H9 (cell line): ENCODE measurements at regions not wholly inside any gene's neighbourhood (a gene's known extent, or its start where the extent isn't known, plus 50 kb on each side); places are given as distances from the start of the nearest gene placed in this dataset.

ENCODE experiments used
- DNase-seq: peaks from one replicate; pipeline ENCODE4 v3.0.0-alpha.2; 2017
- H2AFZ ChIP-seq: one replicate; pipeline ENCODE4 v1.6.1; 2013; ENCODE audit warnings: mild to moderate bottlenecking, low read length, control low read depth, moderate library complexity
- H2AK5ac ChIP-seq: 2 replicates; pipeline ENCODE4 v1.6.1; 2013; ENCODE audit warnings: low read length, control low read depth, mixed read lengths; ENCODE audit not compliant: insufficient read length
- H2BK120ac ChIP-seq: one replicate; pipeline ENCODE4 v1.6.1; 2013; ENCODE audit warnings: low read depth, mild to moderate bottlenecking, low read length, control low read depth, inconsistent platforms; ENCODE audit not compliant: poor library complexity, severe bottlenecking
- H2BK12ac ChIP-seq: 2 replicates; pipeline ENCODE4 v1.6.1; 2013; ENCODE audit warnings: low read length, control low read depth, mixed read lengths, low read depth; ENCODE audit not compliant: insufficient read length
- H2BK15ac ChIP-seq: 2 replicates; pipeline ENCODE4 v1.6.1; 2013; ENCODE audit warnings: low read depth, low read length, control low read depth
- H2BK20ac ChIP-seq: one replicate; pipeline ENCODE4 v1.6.1; 2013; ENCODE audit warnings: low read depth, mild to moderate bottlenecking, low read length, control low read depth, inconsistent platforms; ENCODE audit not compliant: poor library complexity, severe bottlenecking
- H2BK5ac ChIP-seq: 2 replicates; pipeline ENCODE4 v1.6.1; 2013; ENCODE audit warnings: low read length, control low read depth, mixed read lengths; ENCODE audit not compliant: insufficient read length
- H3K14ac ChIP-seq: 2 replicates; pipeline ENCODE4 v1.6.1; 2013; ENCODE audit warnings: low read length, control low read depth; ENCODE audit not compliant: insufficient read depth
- H3K18ac ChIP-seq: 2 replicates; pipeline ENCODE4 v1.6.1; 2013; ENCODE audit warnings: low read depth, mild to moderate bottlenecking, mixed read lengths, low read length, control low read depth; ENCODE audit not compliant: insufficient read length
- H3K23ac ChIP-seq: 2 replicates; pipeline ENCODE4 v1.6.1; 2013; ENCODE audit warnings: low read length, control low read depth, mixed read lengths, low read depth; ENCODE audit not compliant: insufficient read length
- H3K23me2 ChIP-seq: 2 replicates; pipeline ENCODE4 v1.6.1; 2013; ENCODE audit warnings: low read depth, mild to moderate bottlenecking, mixed read lengths, low read length, control low read depth; ENCODE audit not compliant: insufficient read length, poor library complexity, severe bottlenecking
- H3K27ac ChIP-seq: 2 replicates; pipeline ENCODE4 v1.5.1; 2013; ENCODE audit warnings: low read length, control low read depth, mixed read lengths, low read depth; ENCODE audit not compliant: insufficient read length
- H3K27me3 ChIP-seq: 2 replicates; pipeline ENCODE4 v1.6.1; 2013; ENCODE audit warnings: low read length, control low read depth, inconsistent platforms; ENCODE audit not compliant: insufficient read depth
- H3K4ac ChIP-seq: 2 replicates; pipeline ENCODE4 v1.6.1; 2013; ENCODE audit warnings: low read depth, mild to moderate bottlenecking, control low read depth, inconsistent platforms, low read length, moderate library complexity
- H3K4me1 ChIP-seq: 2 replicates; pipeline ENCODE4 v1.6.1; 2013; ENCODE audit warnings: low read length, control low read depth, inconsistent platforms; ENCODE audit not compliant: insufficient read depth
- H3K4me2 ChIP-seq: 2 replicates; pipeline ENCODE4 v1.6.1; 2013; ENCODE audit warnings: low read length, control low read depth, mixed read lengths; ENCODE audit not compliant: insufficient read length, insufficient read depth
- H3K56ac ChIP-seq: 2 replicates; pipeline ENCODE4 v1.6.1; 2013; ENCODE audit warnings: low read depth, mild to moderate bottlenecking, mixed read lengths, low read length, control low read depth; ENCODE audit not compliant: insufficient read length
- H3K79me1 ChIP-seq: 2 replicates; pipeline ENCODE4 v1.6.1; 2013; ENCODE audit warnings: low read depth, mild to moderate bottlenecking, moderate library complexity, low read length, control low read depth, inconsistent platforms; ENCODE audit not compliant: insufficient read depth, poor library complexity, severe bottlenecking
- H3K79me2 ChIP-seq: 2 replicates; pipeline ENCODE4 v1.6.1; 2013; ENCODE audit warnings: low read length, control low read depth, inconsistent platforms; ENCODE audit not compliant: insufficient read depth
- H3K9ac ChIP-seq: 2 replicates; pipeline ENCODE4 v1.6.1; 2013; ENCODE audit warnings: low read length, control low read depth, mixed read lengths; ENCODE audit not compliant: insufficient read length; ENCODE audit errors: extremely low read depth
- H3K9me3 ChIP-seq: one replicate; pipeline ENCODE4 v1.6.1; 2013; ENCODE audit warnings: low read depth, low read length, inconsistent platforms; ENCODE audit not compliant: control insufficient read depth
- H3T11ph ChIP-seq: one replicate; pipeline ENCODE4 v1.6.1; 2013; ENCODE audit warnings: mild to moderate bottlenecking, low read length, control low read depth, inconsistent platforms
- H4K20me1 ChIP-seq: one replicate; pipeline ENCODE4 v1.6.1; 2013; ENCODE audit not compliant: control insufficient read depth, insufficient read length, insufficient read depth
- H4K5ac ChIP-seq: 2 replicates; pipeline ENCODE4 v1.6.1; 2013; ENCODE audit warnings: low read depth, mild to moderate bottlenecking, mixed read lengths, low read length, control low read depth; ENCODE audit not compliant: insufficient read length
- H4K8ac ChIP-seq: replicated peaks from 2 replicates; pipeline ENCODE4 v1.6.1; 2013; ENCODE audit warnings: low read length, control low read depth, mixed read lengths, low read depth; ENCODE audit not compliant: insufficient read length
- H4K91ac ChIP-seq: 2 replicates; pipeline ENCODE4 v1.6.1; 2013; ENCODE audit warnings: low read depth, mild to moderate bottlenecking, moderate library complexity, mixed read lengths, low read length, control low read depth; ENCODE audit not compliant: insufficient read length
- H3K27ac Mint-ChIP-seq, 3 experiments: 2 replicates in 2 of 3; 3 replicates in 1 of 3; pipeline ENCODE4 v1.8.0; 2020 to 2021; ENCODE audit warnings: mixed read lengths in 3 of 3, mild to moderate bottlenecking in 1 of 3, moderate library complexity in 1 of 3
- H3K27me3 Mint-ChIP-seq: 2 replicates; pipeline ENCODE4 v1.8.0; 2021; ENCODE audit warnings: low read depth, mild to moderate bottlenecking, moderate library complexity, mixed read lengths
- H3K36me3 Mint-ChIP-seq, 3 experiments: 2 replicates in 2 of 3; 3 replicates in 1 of 3; pipeline ENCODE4 v1.8.0; 2020 to 2021; ENCODE audit warnings: low read depth in 3 of 3, mixed read lengths in 3 of 3; ENCODE audit not compliant: insufficient read depth in 1 of 3
- H3K4me1 Mint-ChIP-seq, 2 experiments: 2 replicates each; pipeline ENCODE4 v1.8.0; 2020; ENCODE audit warnings: mixed read lengths in 2 of 2
- H3K4me3 Mint-ChIP-seq, 2 experiments: 2 replicates in 1 of 2; 3 replicates in 1 of 2; pipeline ENCODE4 v1.8.0; 2020 to 2021; ENCODE audit warnings: mild to moderate bottlenecking in 2 of 2, mixed read lengths in 2 of 2, moderate library complexity in 1 of 2
- H3K9me3 Mint-ChIP-seq, 2 experiments: 2 replicates in 1 of 2; 3 replicates in 1 of 2; pipeline ENCODE4 v1.8.0; 2020; ENCODE audit warnings: mild to moderate bottlenecking in 2 of 2, mixed read lengths in 2 of 2, moderate library complexity in 1 of 2
- CTCF ChIP-seq: fragments of 200-600 bp; sonication (generic); conservative IDR thresholded peaks from 3 replicates; pipeline ENCODE4 v1.8.0; 2021; ENCODE audit warnings: antibody characterized with exemption, mild to moderate bottlenecking
- WGBS: extraction: QIAGEN DNeasy Blood & Tissue Kit; methylation state at CpG from one replicate; pipeline ENCODE4 v1.1.7; 2013; ENCODE audit warnings: missing lambda C conversion rate, low lambda C conversion rate, mixed read lengths; ENCODE audit not compliant: insufficient read length; ENCODE audit errors: extremely low coverage; 5-methylcytosine and 5-hydroxymethylcytosine counted together

- Histone ChIP-seq H3K4ac (no peak overlapping the region), H2AFZ (no peak overlapping the region), H4K91ac (no peak overlapping the region), H3K4me1 (no peaks in the 10 kb centered on the region), H3K79me2 (no peaks in the 10 kb centered on the region), H2BK12ac (no peak overlapping the region), H3T11ph (no peak overlapping the region), H2BK5ac (no peak overlapping the region), H3K27me3 (no peaks in the 10 kb centered on the region), H4K20me1 (no peaks in the 10 kb centered on the region), H2AK5ac (no peak overlapping the region), H3K14ac (no peak overlapping the region), H3K23ac (no peak overlapping the region), H4K5ac (no peak overlapping the region), H2BK120ac (no peak overlapping the region), H3K9ac (no peak overlapping the region), H3K23me2 (no peaks in the 10 kb centered on the region), H3K18ac (no peak overlapping the region), H4K8ac (no peak overlapping the region), H3K56ac (no peak overlapping the region), H2BK15ac (no peak overlapping the region), H3K27ac (no peak overlapping the region), H3K79me1 (no peaks in the 10 kb centered on the region), H2BK20ac (no peak overlapping the region), H3K4me2 (no peak overlapping the region), H3K9me3 (no peaks in the 10 kb centered on the region)
- H3K27ac Mint-ChIP-seq: no peak overlapping the region
- H3K9me3 Mint-ChIP-seq: no peaks in the 10 kb centered on the region
- peaks cover 4 to 6% of the 10 kb centered on the region in 2 experiments; a peak in 2 of 4 replicates for H3K4me1 Mint-ChIP-seq
- H3K36me3 Mint-ChIP-seq: no peaks in the 10 kb centered on the region
- no CpG with 5 or more reads among the region's 5 CpGs for WGBS
- H3K27me3 Mint-ChIP-seq: no peaks in the 10 kb centered on the region
- DNase-seq: no peak
- TF ChIP-seq CTCF: no peak
- no peak overlapping the region for H3K4me3 Mint-ChIP-seq
Measured at GRCh38 chr12:19962192-19962591, 406.1 kb upstream of the PDE3A start.
